Urinary bladder (tissue), 3 donors: ENCODE measurements at regions not wholly inside any gene's neighbourhood (a gene's known extent, or its start where the extent isn't known, plus 50 kb on each side); places are given as distances from the start of the nearest gene placed in this dataset.

Experiments used
- DNase-seq: peaks from one replicate; pipeline ENCODE4 v3.0.0-alpha.2; 2015; ENCODE audit errors: extremely low spot score
- H3K27ac ChIP-seq: one replicate; pipeline ENCODE4 v1.5.1; 2013; ENCODE audit warnings: low read depth, mild to moderate bottlenecking, moderate library complexity
- H3K36me3 ChIP-seq: one replicate; pipeline ENCODE4 v1.6.1; 2013; ENCODE audit warnings: mild to moderate bottlenecking, moderate library complexity; ENCODE audit not compliant: insufficient read depth
- H3K4me1 ChIP-seq: one replicate; pipeline ENCODE4 v1.6.1; 2013; ENCODE audit warnings: mild to moderate bottlenecking, moderate library complexity; ENCODE audit not compliant: insufficient read depth
- H3K4me3 ChIP-seq: one replicate; pipeline ENCODE4 v1.5.1; 2013; ENCODE audit warnings: low read depth, low read length
- WGBS: extraction: QIAGEN DNeasy Blood & Tissue Kit; methylation state at CpG from one replicate; pipeline ENCODE4 v1.1.7; 2013; 5-methylcytosine and 5-hydroxymethylcytosine counted together
- donor health status: healthy with polysubstance abuse.
- donor health status: healthy.

DNA sequence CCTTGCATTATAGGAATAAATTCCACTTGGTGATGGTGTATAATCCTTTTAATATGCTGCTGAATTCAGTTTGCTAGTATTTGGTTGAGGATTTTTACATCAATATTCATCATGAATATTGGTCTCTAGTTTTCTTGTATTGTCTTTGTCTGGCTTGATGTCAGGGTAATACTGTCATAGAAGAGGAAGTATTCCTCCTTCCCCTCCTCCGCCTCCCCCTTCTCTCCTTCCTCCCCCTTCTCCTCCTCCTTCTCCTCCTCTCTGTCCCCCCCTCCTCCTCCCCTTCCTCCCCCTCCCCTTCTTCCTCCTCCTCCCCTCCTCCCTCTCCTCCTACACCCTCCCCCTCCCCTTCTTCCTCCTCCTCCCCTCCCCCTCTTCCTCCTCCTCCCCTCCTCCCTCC lies 65.8 kb downstream of the RGS12 start:
- H3K4me1 ChIP-seq, result no peaks in the 10 kb centered on the region
- H3K4me3 ChIP-seq, result no peak overlapping the region
- no peaks in the 10 kb centered on the region for H3K36me3 ChIP-seq
- no peak for DNase-seq
- 90% methylated on average over 1 of the region's 1 CpG for WGBS
- H3K27ac ChIP-seq, result no peak overlapping the region

DNA sequence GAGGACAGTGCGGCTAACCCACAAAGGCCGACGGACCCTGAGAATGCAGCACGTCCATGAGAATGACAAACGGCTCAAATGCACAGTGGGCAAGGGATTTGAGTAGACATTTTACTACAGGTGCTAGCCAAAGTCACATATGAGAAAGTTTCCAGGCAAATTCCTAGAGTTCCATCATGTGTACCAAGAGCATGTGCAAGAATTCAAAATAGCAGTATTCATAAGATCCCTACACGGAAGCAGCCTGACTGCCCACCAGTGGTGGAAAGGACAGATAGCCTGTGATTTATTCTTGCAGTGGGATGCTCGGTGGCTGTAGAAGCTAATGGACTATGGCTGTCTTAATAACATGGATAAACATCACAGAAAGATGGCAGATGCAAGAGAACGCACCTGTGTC lies 68.0 kb downstream of the RGS12 start:
- no peak for DNase-seq
- 95% methylated on average over 8 of the region's 8 CpGs for WGBS
- Histone ChIP-seq H3K36me3 (no peaks in the 10 kb centered on the region), H3K4me3 (no peak overlapping the region), H3K27ac (no peak overlapping the region), H3K4me1 (no peaks in the 10 kb centered on the region)

DNA sequence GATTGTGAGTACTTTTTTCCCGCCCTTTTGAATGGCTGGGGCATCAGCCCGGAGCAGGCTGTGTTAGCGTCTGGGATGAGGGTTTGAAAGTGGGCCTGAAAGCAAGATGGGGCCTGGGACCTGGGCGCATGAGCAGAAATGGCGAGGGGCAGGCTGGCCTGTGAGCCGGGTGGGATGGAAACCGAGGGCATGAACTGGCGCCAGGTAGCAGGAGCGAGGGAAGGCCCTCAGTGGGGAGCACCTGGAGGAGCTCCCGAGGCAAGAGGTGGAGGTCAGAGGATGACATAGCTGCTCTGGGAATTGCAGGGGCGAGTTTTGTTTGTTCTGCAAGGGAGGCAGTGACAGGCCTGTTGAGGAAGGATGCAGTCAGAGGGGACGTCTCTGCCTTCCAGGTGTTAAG lies 68.6 kb downstream of the RGS12 start:
- no peaks in the 10 kb centered on the region for H3K4me1 ChIP-seq
- no peak overlapping the region for H3K27ac ChIP-seq
- H3K4me3 ChIP-seq, result no peak overlapping the region
- no peak for DNase-seq
- no peaks in the 10 kb centered on the region for H3K36me3 ChIP-seq
- 95% methylated on average over 12 of the region's 12 CpGs for WGBS

DNA sequence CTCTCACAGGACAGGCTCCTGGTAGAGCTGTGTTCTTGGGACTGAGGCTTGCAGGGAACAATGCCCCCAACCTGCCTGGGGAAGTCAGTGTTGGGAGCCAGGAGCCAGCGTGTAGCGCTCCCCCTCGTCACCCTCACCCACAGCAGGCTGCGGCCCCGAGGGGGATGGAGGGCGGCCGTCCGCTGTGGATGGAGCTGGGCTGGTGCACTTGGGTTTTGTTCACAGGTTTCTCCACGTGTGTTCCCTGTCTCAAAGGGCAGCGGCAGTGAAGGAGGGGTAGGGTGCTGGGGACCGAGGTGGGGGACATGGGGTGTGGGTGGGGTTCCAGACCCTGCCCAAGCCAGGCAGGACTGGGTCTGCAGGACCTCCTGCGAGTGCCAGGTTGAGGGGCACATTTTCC lies 69.1 kb downstream of the RGS12 start:
- H3K36me3 ChIP-seq, result no peaks in the 10 kb centered on the region
- H3K27ac ChIP-seq, result no peak overlapping the region
- WGBS, result 91% methylated on average over 12 of the region's 12 CpGs
- no peaks in the 10 kb centered on the region for H3K4me1 ChIP-seq
- no peak for DNase-seq
- no peak overlapping the region for H3K4me3 ChIP-seq

DNA sequence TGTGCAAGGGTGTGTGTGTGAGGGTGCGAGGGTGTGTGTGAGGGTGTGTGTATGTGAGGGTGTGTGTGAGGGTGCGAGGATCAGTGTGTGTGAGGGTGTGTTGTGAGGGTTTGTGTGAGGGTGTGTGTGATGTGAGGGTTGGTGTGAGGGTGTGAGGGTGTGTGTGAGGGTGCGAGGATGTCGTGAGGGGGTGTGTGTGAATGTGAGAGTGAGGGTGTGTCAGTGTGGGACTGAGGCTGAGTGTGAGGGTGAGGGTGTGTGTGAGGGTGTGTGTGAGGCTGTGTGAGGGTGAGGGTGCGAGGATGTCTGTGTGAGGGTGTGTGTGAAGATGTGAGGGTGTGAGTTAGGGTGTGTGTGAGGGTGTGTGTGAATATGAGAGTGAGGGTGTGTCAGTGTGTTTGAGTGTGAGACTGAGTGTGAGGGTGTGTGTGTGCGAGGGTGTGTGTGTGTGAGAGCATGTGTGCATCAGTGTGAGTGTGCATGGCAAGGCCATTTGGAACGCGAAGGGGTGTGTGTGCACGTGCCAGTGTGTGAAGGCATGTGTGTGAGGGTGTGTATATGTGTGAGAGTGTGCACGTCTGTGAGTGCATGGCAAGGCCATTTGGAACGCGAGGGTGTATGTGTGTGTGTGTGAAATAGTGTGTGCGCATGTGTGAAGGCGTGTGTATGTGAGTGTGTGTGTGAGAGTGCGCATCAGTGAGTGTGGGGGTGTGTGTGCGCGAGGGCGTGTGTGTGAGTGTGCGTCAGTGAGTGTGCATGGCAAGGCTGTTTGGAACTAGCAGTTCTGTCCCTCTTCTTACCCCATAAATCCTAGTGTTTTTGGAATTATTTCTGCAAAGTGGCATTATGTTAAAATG lies 69.8 kb downstream of the RGS12 start:
- no peak for DNase-seq

DNA sequence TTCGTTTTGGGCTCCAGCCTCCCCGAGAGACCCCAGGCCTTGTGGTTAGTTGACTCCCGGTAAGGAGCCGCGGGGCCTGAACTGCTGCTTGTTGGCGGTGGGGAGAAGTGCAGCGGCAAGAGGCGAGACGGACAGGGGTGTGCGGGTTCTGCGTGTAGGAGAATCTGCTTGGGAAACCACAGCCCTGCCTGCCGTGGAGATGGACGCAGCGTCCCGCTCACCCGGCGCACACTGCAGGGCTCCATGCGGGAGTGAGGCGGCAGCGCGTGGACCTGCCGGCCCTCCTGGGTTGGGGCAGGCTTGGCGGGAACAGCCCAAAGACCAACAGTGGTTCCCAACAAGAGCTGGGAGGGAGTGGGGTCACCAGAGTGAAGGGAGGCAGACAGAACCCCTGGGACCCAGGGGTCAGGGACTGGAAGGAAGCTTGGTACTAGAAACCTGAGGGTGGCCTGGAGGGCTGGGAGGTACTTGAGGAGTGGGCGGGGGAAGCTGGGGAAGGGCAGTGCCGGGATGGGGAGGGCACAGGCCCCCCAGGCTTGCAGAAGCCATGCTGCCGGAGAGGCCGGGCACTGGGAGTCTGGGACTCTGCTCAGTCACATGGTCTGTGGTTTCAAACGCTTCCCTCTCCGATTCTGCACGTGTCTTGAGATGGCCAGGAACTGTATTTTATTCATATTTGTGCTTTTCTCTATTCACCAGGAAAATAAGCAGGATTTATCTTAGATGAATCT lies 70.8 kb downstream of the RGS12 start:
- DNase-seq, result no peak
- no peaks in the 10 kb centered on the region for H3K4me1 ChIP-seq
- H3K36me3 ChIP-seq, result no peaks in the 10 kb centered on the region
- no peak overlapping the region for H3K4me3 ChIP-seq
- H3K27ac ChIP-seq, result no peak overlapping the region
- WGBS, result 90% methylated on average over 30 of the region's 30 CpGs

More for the DNA sequence above, 69.8 kb downstream of the RGS12 start:
- H3K27ac ChIP-seq, result no peak overlapping the region
- no peak overlapping the region for H3K4me3 ChIP-seq
- 97% methylated on average over 19 of the region's 19 CpGs for WGBS
- no peaks in the 10 kb centered on the region for H3K4me1 ChIP-seq
- no peaks in the 10 kb centered on the region for H3K36me3 ChIP-seq

DNA sequence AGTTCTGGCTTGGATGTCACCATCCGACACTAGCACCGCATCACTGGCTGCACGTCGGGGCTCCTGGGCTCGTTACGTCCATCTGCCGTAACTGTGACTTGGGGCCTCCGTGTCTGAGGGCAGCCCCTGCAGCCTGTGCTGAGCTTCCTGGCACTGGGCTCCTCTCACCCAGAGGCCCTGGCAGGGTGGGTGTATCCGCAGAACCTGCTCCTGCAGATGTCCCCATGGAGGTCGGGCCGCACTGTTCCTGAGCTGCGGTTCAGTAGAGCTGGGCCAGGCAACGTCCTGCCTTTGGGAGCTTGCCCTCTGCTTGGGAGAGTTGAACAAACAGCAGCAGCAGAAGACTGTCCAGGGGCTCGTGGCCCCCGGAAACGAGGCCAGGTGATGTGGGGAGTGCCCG lies 71.4 kb downstream of the RGS12 start:
- Histone ChIP-seq H3K36me3 (no peaks in the 10 kb centered on the region), H3K4me1 (no peaks in the 10 kb centered on the region), H3K27ac (no peak overlapping the region), H3K4me3 (no peak overlapping the region)
- DNase-seq, result no peak
- 91% methylated on average over 17 of the region's 17 CpGs for WGBS

DNA sequence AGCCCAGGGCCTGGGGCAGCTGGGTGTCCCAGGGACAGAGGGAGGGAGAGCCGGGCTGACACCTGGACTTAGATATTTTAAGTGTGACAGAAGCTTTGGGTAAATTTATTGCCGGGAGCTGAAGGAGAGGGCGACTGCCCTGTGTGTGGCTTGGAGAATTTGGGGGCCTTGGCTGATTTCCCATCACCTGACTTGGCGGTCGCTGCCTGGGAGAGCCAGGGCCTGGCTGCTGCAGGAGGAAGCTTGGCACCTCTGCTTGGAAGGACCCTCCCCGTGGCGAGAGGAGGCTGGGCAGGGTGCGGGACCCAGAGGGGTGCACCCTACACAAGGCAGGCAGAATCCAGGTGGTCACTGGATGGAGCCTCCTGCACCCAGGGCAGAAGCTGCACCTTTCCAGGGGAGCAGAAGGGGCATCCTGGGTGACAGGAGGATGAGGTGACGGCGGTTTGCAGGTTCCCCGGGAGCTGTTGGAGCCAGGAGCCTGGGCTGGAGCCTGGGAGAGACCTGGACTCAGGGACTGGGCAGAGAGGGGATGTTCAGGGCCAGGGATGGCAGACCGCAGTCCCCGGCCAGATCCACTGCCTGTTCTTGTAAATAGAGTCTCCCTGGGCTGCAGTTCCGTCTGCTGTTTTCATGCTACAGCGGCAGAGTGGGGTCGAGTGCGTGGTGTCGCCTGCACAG lies 72.0 kb downstream of the RGS12 start:
- Histone ChIP-seq H3K27ac (no peak overlapping the region), H3K4me1 (no peaks in the 10 kb centered on the region), H3K4me3 (no peak overlapping the region), H3K36me3 (no peaks in the 10 kb centered on the region)
- no peak for DNase-seq
- 94% methylated on average over 18 of the region's 18 CpGs for WGBS

DNA sequence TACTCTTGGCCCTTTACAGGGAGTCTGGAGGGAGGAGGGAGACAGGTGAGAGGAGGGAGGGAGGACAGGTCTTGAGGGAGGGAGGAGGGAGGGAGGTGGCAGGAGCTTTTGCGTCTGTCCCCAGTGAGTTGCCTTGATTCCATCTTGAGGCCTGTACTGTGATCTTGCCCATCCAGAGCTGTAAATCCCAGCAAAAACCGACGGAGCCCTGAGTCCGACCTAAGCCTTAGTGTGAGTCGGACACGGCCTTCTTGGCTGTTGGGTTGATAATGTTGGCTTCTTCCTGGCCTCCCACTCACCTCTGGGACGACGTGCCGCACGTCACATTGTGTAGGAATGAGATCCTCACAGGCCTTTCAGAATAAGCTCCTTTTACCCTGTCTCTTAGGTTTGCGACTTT lies 72.5 kb downstream of the RGS12 start:
- Histone ChIP-seq H3K36me3 (no peaks in the 10 kb centered on the region), H3K4me3 (no peak overlapping the region), H3K27ac (no peak overlapping the region), H3K4me1 (no peaks in the 10 kb centered on the region)
- WGBS, result 90% methylated on average over 11 of the region's 11 CpGs
- no peak for DNase-seq

DNA sequence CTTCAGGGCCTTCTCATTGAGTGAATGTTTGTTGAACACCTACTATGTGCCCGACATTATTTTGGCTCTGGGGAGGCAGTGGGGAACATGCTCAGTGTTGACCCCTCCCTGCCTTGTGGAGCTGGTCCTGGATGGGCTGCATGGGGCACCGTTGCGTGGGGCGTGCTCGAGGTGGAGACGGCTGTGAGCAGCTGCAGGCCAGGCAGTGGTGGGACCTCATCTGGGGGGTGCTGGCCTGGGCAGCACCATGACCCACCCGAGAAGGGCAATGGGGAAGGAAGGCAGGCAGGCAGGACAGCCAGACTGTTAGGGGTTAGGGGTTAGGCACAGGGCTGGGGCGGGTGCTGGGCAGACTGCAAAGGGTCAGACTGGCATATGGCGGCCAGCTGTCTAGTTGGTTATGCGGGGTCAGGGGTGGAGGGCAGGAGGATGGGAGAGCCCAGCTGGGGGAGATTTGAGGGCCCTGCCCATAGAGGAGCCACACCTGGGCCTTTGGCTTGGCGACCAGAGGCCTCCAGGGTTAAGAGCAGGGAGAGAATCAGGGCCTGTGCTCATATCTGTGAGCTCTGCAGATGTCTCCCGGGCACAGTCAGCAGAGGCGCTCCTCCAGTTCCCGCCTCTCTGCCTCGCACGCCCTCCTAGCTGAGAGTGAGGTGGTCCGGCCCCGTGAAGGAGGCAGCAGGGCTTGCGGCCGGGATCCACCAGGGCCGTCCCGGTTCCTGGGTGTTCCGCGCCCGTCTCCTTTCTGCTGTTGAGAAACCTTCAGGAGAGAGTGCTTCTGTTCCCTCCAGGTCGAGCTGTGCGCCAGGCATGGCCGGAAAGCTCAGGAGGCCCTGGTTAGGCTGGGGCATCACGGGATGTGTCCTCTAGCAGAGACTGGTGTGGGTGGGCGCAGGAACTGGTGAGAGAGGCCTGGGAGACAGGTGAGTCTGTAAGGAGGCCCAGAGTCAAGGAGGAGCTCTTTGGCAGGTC lies 73.3 kb downstream of the RGS12 start:
- Histone ChIP-seq H3K4me3 (no peak overlapping the region), H3K4me1 (no peaks in the 10 kb centered on the region), H3K36me3 (no peaks in the 10 kb centered on the region), H3K27ac (no peak overlapping the region)
- 91% methylated on average over 30 of the region's 30 CpGs for WGBS
- DNase-seq, result no peak

DNA sequence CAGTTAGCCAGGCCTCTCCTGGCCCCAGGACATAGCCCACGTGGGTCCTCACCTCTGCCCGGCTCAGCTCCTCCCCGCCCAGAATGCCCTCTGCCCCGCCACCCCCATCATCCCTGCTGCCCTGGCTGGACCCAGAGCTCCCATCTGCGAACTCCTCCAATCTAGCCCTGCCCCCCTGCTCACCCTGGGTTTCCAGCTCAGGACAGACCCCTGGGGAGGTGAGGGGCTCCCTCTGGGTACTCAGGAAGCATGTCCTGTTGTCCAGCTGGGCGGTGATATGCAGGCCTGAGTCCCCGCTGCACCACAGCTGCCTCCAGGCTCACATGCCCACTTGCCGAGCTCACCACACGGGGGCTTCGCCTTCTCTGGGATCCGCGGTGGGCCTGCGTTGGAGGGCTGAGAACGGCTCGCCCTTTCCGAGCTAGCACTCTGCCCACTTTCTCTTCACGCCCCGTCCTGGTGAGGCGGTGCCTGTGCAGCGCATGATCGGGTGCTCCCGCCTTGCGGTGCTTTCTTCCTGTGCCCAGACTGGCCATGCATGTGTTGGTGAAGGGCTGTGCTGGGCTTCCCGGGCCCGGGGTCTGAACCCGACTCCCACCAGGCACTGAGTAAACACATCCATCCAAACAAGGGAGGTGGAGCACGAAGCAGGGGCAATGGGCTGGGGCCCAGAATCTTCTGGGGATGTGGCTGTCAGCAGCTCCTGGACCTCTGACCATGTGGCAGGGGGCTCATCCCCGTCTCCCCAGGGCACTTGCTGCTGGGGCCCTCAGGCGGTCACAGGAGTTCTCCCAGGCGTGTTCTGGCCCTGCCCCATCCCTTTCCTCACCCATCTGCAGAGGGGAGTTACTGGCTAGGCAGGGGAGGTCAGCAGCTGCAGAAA lies 74.3 kb downstream of the RGS12 start:
- DNase-seq, result no peak
- WGBS, result 86% methylated on average over 30 of the region's 30 CpGs
- no peak overlapping the region for H3K27ac ChIP-seq
- no peaks in the 10 kb centered on the region for H3K4me1 ChIP-seq
- no peaks in the 10 kb centered on the region for H3K36me3 ChIP-seq
- no peak overlapping the region for H3K4me3 ChIP-seq

DNA sequence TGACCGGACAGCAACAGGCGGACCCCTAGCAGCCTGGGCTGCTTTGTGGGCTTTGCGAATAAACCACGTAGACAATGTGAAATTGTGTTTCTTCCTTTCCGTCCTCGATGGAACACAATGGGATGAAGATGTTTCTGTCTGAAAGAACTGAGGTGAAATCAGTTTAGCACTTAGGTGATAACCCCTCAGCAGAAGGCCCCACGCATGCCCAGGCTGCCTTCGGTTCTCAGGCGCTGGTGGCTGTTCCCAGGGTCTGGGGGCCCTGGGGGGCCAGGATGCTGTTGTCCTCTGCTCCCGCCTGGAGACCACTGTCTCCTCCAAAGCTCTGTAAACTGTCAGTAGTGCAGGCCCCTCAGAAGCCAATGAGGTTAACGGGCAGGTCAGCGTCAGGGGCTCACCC lies 73.9 kb upstream of the HGFAC start:
- H3K4me3 ChIP-seq, result no peak overlapping the region
- H3K27ac ChIP-seq, result no peak overlapping the region
- no peak for DNase-seq
- H3K4me1 ChIP-seq, result no peaks in the 10 kb centered on the region
- 94% methylated on average over 12 of the region's 12 CpGs for WGBS
- H3K36me3 ChIP-seq, result no peaks in the 10 kb centered on the region
